Activated T-cell treated with anti-CD3 and anti-CD28 coated beads, Interleukin-2, amount 50 U/mL, for 1 hour (primary cell): ENCODE measurements at regions not wholly inside any gene's neighbourhood (a gene's known extent, or its start where the extent isn't known, plus 50 kb on each side); places are given as distances from the start of the nearest gene placed in this dataset.
"Not testable (repeated sequence)": the region's sequence is repeated elsewhere in the genome, so short reads cannot be mapped to it uniquely, and the experiment has no call there.

Experiments
- DNase-seq: peaks from one replicate; pipeline ENCODE4 v3.0.0-alpha.2; 2020

DNA sequence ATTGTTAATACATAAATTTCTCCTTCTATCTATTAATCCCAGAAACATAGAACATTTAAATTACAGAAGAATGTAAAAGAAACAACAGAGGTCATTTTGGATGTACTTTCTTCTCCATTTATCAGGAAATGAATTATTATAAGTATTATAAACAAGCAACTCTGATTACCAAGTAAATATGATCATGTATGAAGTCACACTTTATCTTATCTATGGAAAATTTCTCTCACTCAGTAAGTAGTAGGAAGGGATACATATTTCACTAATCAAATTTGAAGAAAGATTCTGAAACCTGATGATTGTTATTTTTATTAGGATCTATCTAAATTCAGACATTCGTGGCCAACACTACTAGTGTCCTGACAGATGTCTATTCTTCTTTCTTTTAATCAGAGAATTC, 770.7 kb downstream of the LTN1 start:
- no peak for DNase-seq

DNA sequence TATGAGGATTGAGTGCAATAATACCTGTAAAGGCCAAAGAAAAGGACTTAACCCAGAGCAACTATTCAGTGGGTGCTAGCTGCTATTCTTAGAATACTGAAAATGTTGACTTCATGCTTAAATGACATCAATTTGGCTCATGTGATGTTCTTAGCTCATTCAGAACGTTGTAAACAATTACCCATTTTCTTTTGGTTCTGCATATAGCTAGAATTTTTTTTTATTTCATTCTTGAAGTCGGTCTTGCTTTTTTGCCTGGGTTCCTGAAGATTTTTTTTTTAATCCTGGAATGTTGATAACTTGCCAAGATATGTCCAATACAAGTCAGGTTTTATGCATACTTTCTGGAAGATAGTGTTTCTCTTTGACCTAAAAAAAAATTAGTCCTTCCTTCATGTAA, 772.0 kb downstream of the LTN1 start:
- no peak for DNase-seq

DNA sequence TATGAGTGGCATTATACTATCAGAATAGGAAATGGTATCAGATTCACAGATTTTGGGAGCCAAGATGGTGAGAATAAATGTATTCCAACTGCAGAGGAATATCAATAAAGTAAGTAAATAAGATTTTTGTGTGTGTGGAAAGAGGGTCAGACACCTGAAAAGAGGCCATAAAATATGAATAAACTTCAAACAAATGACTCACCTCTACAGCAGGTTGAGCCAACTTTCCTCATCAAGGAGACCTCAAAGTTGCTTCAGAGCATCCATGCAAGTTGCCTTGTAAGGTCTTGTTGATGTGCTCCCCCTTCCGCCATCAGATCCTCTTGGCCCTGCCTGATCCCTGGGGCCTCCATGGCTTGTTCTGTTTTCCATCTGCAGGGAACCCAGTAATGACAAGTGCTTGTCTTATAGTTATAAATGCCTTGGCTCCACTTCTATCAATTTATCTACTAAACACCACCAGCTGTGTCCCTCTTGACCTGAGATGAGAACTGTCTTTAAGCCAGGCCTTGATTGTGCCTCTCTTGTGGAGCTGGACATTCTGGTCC, 775.6 kb downstream of the LTN1 start:
- DNase-seq, result no peak

DNA sequence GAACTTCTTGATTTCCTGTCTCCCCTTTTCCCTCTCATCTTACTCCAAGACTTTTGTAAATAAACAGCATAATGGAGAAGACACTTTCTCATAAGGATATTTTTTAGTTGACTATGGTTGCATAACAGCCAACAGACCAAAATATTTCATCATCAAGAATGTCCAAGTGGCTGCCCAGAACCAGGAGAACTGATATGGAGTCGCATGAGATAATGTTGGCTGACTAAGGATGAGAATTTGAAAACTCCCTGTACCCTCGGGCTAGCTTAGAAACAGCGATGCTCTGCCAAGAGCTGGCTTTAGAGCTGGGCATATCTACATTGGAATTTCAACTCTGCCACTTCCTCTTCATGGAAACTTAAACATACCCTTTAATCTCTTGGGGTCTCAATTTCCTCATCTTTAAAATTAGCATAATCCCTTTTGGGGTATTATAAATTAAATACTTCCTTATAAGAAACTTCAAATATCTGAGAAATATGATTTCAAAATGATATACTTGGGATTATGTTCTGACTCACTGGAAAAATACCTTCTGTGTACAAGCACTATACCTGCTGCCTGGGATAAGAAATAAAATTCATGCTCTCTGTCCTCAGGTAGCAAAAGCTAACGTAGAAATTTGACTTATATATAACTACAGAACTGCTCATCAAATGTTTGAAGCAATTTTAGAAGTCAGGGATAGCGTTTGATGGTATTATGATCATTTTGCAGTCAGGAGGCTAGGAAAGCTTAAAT, 777.3 kb downstream of the LTN1 start:
- no peak for DNase-seq

DNA sequence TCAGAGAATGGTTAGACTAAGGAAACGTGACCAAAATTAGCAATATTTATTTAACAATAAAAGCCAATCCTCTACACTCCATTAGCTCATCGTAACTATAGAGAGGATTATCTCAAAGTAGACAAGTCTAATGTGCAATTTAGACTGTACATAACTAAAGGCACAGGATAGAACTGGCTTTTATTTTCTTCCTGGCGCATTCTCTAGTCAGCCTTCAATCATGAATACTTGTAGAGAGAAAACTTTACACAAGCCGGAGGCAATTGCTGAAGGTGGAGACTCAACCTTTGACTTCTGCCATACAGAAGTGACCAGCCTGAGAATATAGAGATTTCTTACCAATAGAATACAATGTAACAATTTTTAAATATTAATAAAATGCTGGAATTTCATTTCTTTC, 777.9 kb downstream of the LTN1 start:
- no peak for DNase-seq

DNA sequence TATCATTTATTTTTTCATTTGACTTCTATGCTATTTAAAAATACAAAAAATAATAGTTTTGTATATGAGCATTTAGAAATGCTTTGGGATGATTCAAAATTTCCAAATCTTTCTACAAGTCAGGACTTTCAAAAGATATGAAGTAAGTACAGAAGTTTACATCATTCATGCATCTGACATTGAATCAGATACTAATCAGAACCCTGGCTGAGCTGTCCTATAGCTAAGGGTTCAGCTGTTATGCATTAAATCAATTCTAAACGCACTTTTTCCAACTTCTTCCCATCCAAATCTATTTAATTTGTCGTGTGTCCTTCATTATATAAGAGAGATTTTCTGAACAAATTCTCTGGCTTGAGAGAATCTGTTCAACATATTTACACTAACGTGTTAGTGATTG, 779.4 kb downstream of the LTN1 start:
- no peak for DNase-seq

DNA sequence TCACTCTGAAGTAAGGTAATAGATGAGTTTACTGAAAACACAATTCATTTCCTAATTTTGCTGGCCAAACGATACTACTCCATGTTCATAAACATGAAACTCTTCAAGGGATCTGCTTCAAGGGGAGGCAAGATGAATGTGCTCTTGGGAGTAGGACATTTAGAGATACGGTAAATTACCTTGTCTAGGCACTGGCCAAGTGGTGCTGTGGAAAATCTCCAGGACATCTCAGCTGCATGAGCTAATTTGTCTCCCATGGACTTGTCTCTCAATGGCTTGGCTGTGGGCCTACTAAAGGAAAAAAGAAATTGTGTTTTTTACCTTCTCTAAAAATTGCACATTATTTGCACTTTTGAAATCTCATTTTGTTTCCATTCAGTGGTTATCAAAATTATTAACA, 780.6 kb downstream of the LTN1 start:
- no peak for DNase-seq

DNA sequence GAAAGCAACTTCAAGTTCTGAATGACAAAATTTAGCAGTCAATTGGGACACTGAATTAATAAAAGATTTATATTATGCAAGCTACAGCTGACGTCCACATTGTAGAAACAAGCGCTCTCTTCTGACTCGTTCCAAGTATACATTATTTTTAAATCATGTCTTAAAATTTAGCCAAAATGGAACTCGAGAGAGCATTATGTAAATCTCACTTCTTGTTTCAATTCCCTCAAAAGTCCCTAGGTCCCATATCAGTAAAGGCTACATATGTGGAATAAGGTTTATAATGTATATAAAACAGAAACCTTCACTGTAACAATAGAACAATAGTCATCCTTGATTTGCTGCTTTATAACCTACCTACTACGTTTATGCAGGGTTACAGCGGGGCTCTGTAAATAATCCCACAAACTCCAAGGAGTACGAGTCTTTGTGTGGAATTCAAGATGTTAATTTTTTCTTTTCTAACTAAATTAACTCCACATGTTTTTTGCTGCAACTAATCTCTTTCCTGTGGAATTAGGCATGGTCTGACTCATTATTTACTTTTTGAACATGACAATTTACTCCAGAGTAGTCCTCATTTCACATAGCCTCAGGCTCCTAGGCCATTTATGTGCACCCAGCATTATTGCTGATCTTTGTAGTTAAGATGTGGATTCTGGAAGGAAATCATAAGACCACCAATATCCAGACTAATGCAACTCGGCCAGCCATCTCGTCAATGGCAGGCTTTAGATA, 785.1 kb downstream of the LTN1 start:
- no peak for DNase-seq

DNA sequence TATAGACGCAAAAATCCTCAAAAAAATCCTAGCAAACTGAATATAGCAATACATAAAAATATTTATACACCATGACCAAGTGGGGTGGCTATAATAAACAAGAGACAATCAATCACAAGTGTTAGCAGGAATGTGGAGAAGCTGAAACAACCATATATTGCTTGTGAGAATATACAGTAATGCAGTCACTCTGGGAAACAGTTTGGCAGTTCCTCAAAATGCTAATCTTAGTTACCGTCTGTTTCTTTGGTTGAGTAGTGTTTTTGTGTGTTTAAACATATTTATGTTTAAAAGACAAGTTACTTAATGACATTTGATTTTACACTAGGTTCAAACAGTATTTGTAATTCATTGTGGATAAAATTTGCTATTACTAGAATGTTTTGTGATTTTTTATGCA, 792.0 kb downstream of the LTN1 start:
- DNase-seq, result no peak

DNA sequence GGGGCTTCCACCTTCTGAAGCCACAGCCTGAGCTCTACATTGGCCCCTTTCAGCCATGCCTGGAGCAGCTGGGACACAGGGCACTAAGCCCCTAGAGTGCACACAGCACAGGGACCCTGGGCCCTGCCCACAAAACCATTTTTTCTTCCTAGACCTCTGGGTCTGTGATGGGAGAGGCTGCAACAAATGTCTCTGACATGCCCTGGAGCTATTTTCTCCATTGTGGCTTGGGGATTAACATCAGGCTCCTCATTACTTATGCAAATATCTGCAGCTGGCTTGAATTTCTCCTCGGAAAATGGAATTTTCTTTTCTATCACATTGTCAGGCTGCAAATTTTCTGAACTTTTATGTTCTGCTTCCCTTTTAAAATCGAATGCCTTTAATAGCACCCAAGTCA, 795.7 kb downstream of the LTN1 start:
- no peak for DNase-seq

DNA sequence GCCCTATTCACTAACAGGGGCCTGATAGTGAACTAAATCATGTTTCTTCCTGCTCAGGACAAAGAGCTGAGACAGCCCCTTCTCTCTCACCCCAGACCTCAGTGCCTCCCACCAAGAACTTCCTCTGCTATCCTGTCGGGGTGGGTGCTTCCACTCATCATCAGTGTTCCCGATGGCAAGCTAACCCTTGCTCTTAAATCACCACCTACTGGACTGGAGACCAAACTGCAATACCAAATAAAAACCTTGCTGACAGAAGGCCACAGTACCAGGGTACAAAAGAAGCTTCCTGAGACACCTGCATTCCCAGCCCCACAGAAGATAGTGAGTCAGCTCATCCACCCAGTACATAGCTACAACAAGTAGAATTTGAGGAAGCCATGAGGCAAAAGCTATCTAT, 799.5 kb downstream of the LTN1 start:
- no peak for DNase-seq

DNA sequence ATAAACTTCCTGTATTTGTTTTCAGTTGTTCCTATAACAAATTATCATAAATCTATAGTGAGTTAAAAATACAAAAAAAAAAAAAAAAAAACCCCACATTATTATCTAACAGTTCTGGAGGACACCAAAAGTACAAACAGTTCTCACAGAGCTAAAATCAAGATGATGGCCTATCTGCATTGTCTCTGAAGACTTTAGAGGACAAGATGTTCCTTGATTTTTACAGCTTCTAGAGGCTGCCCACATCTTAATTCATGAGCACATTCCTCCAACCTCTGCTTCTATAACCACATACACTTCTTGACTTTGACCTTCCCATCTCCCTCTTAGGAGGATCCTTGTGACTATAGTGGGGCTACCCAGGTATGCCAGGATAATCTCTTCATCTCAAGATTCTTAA, 806.1 kb downstream of the LTN1 start:
- DNase-seq, result no peak

DNA sequence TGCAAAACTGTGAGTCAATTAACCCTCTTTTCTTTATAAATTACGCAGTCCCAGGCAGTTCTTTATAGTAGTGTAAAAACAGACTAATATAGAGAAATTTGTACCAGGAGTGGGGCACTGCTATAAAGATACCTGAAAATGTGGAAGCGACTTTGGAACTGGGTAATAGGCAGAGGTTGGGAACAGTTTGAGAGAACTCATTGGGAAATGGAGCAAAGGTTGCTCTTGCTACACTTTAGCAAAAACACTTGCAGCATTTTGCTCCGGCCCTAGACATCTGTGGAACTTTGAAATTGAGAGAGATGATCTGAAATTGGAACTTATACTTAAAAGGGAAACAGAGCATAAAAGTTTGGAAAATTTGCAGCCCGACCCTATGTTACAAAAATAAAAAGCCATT, 810.9 kb downstream of the LTN1 start:
- DNase-seq, result no peak

DNA sequence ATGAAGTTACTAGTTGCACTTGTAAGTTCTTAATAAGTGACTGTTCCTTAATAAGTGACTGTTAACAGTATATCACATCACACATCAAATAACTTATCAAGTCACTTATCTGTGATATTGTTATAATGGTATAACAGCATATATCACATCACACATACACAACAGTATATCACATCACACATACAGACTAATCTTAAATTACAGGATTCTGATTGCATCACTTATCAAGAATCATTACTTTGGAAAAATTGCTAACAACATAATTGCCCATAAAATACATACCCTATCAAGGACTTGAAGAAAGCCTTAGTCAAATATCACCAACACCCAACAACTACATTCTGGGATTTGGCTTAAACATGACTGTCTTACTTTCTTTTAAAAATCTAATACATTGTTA, 813.5 kb downstream of the LTN1 start:
- DNase-seq, result no peak

DNA sequence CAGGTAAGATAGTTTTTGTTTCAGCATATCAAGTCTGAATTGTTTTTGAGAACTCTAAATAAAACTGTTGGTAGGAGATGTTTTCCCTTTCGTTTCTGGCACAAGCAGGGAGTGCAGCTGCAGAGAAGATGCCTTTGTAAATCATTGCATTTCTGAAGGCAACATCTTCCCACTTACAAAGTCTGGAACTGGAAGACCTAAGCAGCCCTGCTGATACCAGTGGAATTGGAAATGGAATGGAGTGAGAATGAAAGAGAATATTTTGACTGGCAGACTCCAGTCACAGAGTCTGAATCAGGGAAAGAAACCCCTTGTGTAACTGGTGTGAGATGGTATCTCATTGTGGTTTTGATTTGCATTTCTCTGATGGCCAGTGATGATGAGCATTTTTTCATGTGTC, 815.6 kb downstream of the LTN1 start:
- no peak for DNase-seq

DNA sequence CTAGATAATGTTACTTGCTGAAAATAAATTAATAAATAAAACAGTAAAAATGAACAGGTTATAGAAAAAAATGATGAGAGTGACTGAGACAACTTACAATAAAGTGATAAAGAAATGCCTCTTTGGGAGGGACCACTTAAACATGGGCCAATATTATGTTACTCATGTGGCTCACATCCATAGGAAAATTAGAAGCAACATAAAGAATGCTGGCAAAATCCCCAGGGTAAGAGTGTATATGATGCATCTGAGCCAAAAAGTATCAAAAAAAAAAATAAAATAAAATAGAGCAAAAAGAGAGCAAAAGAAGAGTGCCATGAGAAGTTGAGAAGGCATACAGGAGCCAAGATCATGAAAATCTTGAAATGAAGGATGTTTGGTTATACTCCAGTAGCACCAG, 818.0 kb downstream of the LTN1 start:
- DNase-seq, result no peak

DNA sequence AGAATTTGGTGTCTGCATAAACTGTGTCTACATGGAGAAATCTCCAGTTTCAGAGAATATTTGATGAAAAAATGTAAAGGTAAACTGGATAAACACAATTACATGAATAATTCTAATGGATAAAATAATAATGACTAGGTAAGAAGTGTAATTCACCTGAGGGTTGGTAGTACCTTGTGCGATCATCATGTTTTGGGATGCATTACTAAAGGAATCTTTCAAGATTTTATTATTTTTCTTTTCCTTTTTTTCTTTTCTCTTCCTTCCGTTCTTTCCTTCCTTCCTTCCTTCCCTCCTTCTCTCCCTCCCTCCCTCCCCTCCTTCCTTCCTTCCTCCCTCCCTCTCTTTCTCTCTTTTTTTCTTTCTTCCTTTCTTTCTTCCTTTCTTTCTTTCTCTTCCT, 818.7 kb downstream of the LTN1 start:
- DNase-seq, result no peak

DNA sequence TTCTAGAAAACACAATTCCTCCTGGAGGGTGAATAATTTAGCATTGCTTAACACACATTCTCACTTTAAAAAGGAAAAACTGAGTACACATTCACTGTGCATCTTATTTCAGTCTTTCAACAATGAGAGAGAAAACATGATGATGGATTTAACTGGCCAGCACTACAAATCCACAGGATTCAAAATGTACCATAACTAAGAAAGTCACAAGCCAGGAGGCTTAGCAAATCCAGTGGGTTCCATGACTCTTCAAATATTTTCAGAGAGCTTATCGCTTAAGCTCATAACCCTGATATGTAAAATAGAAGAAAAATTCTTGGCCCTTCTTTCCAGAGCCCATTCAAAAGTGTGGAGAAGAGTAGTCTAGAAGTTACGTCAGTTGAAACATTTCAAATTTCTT, 820.3 kb downstream of the LTN1 start:
- DNase-seq, result no peak

DNA sequence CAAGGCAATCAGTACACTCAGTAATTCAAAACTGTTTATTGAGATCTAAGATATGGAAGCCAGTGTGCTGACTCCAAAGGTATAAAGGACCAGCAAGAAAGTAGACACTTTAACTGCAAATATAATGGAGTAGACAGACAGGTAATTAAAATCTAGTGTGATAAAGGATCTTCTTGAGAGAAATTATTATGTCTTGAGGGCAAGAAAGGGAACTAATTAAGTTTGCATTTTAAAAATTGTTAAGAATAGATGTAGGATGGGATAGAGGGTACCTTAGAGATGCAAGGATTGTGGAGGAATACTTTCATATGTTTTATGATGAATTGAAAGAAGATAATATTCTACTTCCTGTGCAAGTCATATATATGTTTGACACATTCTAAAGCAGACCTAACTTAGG, 825.3 kb downstream of the LTN1 start:
- no peak for DNase-seq

DNA sequence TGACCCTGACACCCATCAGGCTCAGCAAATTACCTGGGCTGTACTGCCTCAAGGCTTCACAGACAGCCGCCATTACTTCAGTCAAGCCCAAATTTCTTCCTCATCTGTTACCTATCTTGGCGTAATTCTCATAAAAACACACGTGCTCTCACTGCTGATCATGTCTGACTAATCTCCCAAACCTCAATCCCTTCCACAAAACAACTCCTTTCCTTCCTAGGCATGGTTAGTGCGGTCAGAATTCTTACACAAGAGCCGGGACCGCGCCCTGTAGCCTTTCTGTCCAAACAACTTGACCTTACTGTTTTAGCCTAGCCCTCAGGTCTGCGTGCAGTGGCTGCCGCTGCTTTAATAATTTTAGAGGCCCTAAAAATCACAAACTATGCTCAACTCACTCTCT, 828.2 kb downstream of the LTN1 start:
- DNase-seq, result not testable (repeated sequence)

DNA sequence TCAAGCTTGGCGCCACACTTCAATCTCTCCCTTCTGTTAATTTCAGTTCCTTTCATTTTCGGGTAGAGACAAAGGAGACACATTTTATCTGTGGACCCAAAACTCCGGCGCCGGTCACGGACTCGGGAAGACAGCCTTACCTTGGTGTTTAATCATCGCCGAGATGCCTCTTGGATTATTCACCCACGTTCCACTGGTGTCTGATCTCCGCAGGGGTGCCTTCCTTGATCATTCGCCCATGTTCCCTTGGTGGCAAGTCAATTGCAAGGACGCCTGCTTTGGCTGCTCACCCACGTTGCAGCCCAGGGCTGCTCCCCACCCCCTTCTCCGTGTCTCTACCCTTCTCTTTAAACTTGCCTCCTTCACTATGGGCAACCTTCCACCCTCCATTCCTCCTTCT, 830.6 kb downstream of the LTN1 start:
- DNase-seq, result not testable (repeated sequence)

DNA sequence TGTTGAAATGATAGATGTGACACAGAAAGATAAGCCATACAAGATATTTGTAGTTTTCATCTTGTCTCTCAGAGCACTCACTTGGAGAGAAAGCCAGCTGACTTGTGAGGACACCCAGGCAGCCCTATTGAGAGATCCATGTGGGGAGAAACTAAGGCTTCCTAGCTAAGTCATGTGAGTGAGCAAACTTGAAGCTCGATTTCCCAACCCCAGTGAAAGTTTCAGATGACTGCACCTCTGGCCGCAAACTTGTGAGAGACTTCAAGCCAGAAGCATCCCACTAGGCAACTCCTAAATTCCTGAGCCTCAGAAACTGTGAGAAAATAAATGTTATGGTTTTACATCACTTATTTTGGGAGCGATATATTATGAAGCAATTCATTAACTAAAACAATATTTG, 832.3 kb downstream of the LTN1 start:
- DNase-seq, result no peak

DNA sequence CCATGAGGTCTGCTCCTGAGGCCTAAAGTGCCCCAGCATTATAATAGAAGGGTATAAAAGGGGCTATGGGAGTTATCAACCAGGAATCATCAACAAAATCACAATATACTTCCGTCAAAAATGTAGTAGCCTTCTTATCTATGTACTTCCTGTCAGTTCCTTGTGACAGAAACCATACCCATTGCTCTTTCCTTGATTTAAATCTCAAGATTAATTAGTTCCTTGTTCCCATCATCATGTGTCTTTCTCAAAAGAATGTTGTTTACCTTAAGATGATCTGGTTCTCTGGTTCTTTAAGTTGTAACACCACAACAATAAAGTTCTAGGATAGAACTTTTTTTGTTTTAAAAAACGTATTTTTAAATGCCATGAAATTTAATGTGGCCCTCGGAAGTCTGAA, 833.3 kb downstream of the LTN1 start:
- no peak for DNase-seq

DNA sequence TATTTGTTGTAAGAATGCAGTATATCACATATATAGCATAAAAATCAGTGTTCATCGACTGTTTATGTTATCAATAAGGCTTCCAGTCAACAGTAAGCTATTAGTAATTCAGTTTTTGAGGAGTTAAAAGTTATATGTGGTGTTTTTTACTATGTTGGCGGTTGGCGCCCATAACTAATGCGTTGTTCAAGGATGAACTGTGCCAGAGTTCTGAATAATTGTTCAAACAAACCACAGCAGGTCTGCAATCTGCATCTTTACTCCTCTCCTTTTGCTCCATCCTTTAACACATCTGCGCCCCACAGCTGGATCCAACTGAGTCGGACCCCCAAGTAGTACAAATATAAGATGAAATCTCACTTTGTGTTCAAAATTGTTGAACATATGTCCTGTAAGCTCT, 836.1 kb downstream of the LTN1 start:
- DNase-seq, result no peak

DNA sequence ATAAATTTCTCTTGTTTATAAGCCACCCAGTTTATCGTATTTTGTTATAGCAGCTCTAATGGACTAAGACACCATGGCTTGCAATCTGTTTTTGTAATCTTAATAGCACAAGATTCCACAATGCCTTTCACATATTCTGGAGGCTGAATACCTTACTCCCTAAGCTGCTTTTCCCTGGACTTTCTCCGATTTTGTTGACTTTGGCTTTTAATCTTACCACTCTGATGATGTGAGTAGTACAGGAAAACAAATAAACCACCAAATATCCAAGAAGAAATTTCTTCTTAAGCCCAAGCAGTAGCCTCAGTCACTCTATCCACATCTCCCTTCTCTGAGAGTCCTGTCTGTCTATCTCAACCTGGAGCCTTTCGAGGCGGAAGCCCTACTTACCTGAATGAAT, 838.6 kb downstream of the LTN1 start:
- DNase-seq, result no peak
